ENCODE measurements at regions not wholly inside any gene's neighbourhood (a gene's known extent, or its start where the extent isn't known, plus 50 kb on each side); places are given as distances from the start of the nearest gene placed in this dataset.

DNA sequence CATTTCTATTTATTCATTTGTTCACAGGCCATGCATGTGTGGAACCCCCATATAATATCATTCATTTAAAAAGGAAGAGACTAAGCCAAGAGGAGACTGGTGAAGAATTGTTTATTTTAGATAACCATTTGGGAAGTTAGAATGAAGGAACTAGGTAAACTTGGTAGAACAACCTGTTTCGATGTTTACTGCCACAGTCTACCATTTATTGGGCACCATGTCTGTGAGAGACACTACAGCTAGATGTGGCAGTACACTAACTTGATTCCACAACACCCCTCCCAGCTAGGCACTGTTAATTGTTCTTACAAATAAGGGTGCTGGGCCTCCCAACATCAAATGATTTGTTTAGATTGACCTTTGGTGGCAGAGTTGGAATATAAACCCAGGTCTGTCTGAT, 592.4 kb downstream of the EPM2A start:
- TF ChIP-seq, protein P1, sequence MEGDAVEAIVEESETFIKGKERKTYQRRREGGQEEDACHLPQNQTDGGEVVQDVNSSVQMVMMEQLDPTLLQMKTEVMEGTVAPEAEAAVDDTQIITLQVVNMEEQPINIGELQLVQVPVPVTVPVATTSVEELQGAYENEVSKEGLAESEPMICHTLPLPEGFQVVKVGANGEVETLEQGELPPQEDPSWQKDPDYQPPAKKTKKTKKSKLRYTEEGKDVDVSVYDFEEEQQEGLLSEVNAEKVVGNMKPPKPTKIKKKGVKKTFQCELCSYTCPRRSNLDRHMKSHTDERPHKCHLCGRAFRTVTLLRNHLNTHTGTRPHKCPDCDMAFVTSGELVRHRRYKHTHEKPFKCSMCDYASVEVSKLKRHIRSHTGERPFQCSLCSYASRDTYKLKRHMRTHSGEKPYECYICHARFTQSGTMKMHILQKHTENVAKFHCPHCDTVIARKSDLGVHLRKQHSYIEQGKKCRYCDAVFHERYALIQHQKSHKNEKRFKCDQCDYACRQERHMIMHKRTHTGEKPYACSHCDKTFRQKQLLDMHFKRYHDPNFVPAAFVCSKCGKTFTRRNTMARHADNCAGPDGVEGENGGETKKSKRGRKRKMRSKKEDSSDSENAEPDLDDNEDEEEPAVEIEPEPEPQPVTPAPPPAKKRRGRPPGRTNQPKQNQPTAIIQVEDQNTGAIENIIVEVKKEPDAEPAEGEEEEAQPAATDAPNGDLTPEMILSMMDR (conservative IDR thresholded peaks at IDR 0.05): no peak
- TF ChIP-seq ZFX (IDR thresholded peaks at IDR 0.05): no peak

Measured in C4-2B (cell line).